HCT116 (cell line): ENCODE measurements at regions not wholly inside any gene's neighbourhood (a gene's known extent, or its start where the extent isn't known, plus 50 kb on each side); places are given as distances from the start of the nearest gene placed in this dataset.

ENCODE experiments used
- CBX3 ChIP-seq: IDR thresholded peaks from 2 replicates; pipeline ENCODE4 v1.6.1; 2012; ENCODE audit warnings: low read depth
- CEBPB ChIP-seq: IDR thresholded peaks from 2 replicates; pipeline ENCODE4 v1.6.1; 2012; ENCODE audit warnings: low read depth
- CTCF ChIP-seq, 3 experiments: fragments of 200-600 bp in 1 of 3; sonication (generic) in 1 of 3; IDR thresholded peaks in 2 of 3; conservative IDR thresholded peaks in 1 of 3; 2 replicates each; pipeline ENCODE4 v1.5.1; 2012 to 2017; ENCODE audit warnings: low read depth in 2 of 3, low read length in 2 of 3, antibody characterized with exemption in 1 of 3, borderline replicate concordance in 1 of 3, control low read depth in 1 of 3, mild to moderate bottlenecking in 1 of 3, mixed read lengths in 1 of 3, mixed run types in 1 of 3, moderate library complexity in 1 of 3; ENCODE audit not compliant: insufficient read depth in 1 of 3
- ELF1 ChIP-seq: IDR thresholded peaks from 2 replicates; pipeline ENCODE4 v1.6.1; 2012; ENCODE audit warnings: low read depth, borderline replicate concordance
- EZH2 ChIP-seq: fragments of 200-600 bp; sonication (generic); IDR thresholded peaks from 2 replicates; pipeline ENCODE4 v1.6.1; 2017; ENCODE audit warnings: antibody characterized with exemption, mixed run types
- EZH2phosphoT487 ChIP-seq: fragments of 200-600 bp; IDR thresholded peaks from 2 replicates; pipeline ENCODE4 v1.6.1; 2018; ENCODE audit warnings: antibody characterized with exemption, borderline replicate concordance
- POLR2A ChIP-seq: IDR thresholded peaks from 2 replicates; pipeline ENCODE4 v1.7.0; 2011; ENCODE audit warnings: borderline replicate concordance; ENCODE audit not compliant: insufficient read depth, insufficient read length; ENCODE audit errors: extremely low read depth
- POLR2AphosphoS5 ChIP-seq: IDR thresholded peaks from 2 replicates; pipeline ENCODE4 v1.6.1; 2011; ENCODE audit warnings: mild to moderate bottlenecking, low read depth, low read length, moderate library complexity
- RAD21 ChIP-seq: IDR thresholded peaks from 2 replicates; pipeline ENCODE4 v1.6.1; 2012; ENCODE audit warnings: low read depth, mild to moderate bottlenecking
- SIN3A ChIP-seq: IDR thresholded peaks from 2 replicates; pipeline ENCODE4 v1.6.1; 2012; ENCODE audit warnings: low read depth
- SP1 ChIP-seq: IDR thresholded peaks from 2 replicates; pipeline ENCODE4 v1.6.1; 2012; ENCODE audit warnings: low read depth
- SRF ChIP-seq: IDR thresholded peaks from 2 replicates; pipeline ENCODE4 v1.6.1; 2012; ENCODE audit warnings: low read depth
- TF ChIP-seq, protein P1 (sequence below): IDR thresholded peaks from 2 replicates; pipeline ENCODE4 v1.6.1; 2012; ENCODE audit warnings: low read depth

DNA sequence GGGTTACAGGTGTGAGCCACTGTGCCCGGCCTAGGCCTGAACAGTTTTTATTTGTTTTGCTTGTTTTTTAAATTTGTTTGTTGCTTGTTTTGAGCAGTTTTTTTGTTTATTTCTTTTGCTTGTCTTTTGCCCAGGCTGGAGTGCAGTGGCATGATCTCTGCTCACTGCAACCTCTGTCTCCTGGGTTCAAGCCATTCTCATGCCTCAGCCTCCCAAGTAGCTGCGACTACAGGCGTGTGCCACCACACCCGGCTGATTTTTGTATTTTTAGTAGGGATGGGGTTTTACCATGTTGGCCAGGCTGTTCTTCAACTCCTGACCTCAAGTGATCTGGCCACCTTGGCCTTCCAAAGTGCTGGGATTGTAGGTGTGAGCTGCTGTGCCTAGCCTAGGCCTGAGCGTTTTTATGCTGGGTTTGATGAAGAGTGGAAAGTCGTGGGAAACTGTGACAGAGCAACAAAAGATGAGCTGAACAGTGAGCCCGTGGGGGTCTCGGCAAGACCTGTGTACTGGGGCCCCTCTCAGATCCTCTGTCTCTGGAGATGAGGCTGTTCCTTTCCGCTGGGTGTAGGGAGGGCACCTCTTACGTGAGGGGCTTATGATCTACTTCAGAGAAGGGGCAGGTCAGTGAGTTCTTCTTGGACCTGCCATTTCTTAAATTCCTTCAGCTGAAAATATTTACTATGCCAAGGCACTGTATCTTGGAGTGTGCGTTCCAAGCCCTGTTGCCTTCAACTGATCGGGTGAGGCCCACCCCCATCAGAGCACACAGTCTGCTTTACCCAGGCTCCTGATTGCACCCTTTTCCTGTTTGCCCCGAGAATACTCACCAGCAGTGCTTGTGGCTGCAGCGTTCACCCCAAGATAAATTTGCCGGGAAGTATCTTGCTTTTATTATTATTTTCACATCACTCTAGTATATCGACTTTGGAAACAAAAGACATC, 322.1 kb downstream of the SEC14L1 start:
- TF ChIP-seq EZH2 (no peak), CTCF (IDR thresholded peaks at IDR 0.05 in 2 of 3, conservative IDR thresholded peaks at IDR 0.05 in 1 of 3; ENCODE audit: borderline replicate concordance in 1 of 3, insufficient read depth in 1 of 3, low read depth in 2 of 3, low read length in 2 of 3) (no peak), EZH2phosphoT487 (no peak), POLR2A (no peak), POLR2AphosphoS5 (no peak), ELF1 (no peak), CEBPB (no peak), SP1 (no peak), SIN3A (no peak), CBX3 (no peak), RAD21 (no peak), SRF (no peak)
- TF ChIP-seq, protein P1, sequence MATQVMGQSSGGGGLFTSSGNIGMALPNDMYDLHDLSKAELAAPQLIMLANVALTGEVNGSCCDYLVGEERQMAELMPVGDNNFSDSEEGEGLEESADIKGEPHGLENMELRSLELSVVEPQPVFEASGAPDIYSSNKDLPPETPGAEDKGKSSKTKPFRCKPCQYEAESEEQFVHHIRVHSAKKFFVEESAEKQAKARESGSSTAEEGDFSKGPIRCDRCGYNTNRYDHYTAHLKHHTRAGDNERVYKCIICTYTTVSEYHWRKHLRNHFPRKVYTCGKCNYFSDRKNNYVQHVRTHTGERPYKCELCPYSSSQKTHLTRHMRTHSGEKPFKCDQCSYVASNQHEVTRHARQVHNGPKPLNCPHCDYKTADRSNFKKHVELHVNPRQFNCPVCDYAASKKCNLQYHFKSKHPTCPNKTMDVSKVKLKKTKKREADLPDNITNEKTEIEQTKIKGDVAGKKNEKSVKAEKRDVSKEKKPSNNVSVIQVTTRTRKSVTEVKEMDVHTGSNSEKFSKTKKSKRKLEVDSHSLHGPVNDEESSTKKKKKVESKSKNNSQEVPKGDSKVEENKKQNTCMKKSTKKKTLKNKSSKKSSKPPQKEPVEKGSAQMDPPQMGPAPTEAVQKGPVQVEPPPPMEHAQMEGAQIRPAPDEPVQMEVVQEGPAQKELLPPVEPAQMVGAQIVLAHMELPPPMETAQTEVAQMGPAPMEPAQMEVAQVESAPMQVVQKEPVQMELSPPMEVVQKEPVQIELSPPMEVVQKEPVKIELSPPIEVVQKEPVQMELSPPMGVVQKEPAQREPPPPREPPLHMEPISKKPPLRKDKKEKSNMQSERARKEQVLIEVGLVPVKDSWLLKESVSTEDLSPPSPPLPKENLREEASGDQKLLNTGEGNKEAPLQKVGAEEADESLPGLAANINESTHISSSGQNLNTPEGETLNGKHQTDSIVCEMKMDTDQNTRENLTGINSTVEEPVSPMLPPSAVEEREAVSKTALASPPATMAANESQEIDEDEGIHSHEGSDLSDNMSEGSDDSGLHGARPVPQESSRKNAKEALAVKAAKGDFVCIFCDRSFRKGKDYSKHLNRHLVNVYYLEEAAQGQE, result no peak
